Skeletal muscle satellite cell (primary cell): ENCODE measurements at regions not wholly inside any gene's neighbourhood (a gene's known extent, or its start where the extent isn't known, plus 50 kb on each side); places are given as distances from the start of the nearest gene placed in this dataset.

Experiments
- H3K27me3 ChIP-seq: 2 replicates; pipeline ENCODE4 v1.7.0; 2013; ENCODE audit warnings: low read length; ENCODE audit not compliant: control insufficient read depth, insufficient read depth
- H3K36me3 ChIP-seq: 2 replicates; pipeline ENCODE4 v1.7.0; 2013; ENCODE audit warnings: mild to moderate bottlenecking, control low read depth, low read length; ENCODE audit not compliant: insufficient read depth
- H3K4me1 ChIP-seq: 2 replicates; pipeline ENCODE4 v1.7.0; 2013; ENCODE audit warnings: low read length; ENCODE audit not compliant: control insufficient read depth, insufficient read depth
- H3K4me2 ChIP-seq: 2 replicates; pipeline ENCODE4 v1.7.0; 2013; ENCODE audit warnings: mild to moderate bottlenecking, low read length
- H3K4me3 ChIP-seq: 2 replicates; pipeline ENCODE4 v1.7.0; 2013; ENCODE audit warnings: low read length
- H3K9ac ChIP-seq: 2 replicates; pipeline ENCODE4 v1.7.0; 2013; ENCODE audit warnings: mild to moderate bottlenecking, low read depth, low read length, moderate library complexity
- H3K9me3 ChIP-seq: replicated peaks from 2 replicates; pipeline ENCODE4 v1.7.0; 2013; ENCODE audit warnings: mild to moderate bottlenecking, control low read depth, low read length

DNA sequence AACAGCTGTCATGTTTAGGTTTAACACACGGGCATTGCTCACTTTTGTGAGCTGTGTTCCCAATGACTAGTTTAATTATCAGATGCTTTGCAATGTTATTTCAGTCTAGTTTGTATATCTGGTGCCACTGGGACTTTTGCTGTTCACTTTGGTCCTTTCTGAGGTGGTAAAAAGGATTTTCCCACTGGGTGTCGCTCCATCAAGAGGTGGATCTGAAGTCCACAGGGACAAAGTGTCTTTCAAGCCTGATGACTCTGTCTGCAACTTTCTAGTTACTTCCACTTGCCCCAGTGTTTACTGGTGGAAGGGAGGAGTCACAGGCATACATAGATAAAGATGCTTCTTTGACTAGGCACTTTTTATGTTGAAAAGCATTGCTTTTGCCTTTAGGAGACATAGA is 242.2 kb downstream of the HGF start:
- no peaks in the 10 kb centered on the region for H3K27me3 ChIP-seq
- H3K9me3 ChIP-seq = no peaks in the 10 kb centered on the region
- H3K4me3 ChIP-seq = no peak overlapping the region
- H3K36me3 ChIP-seq = no peaks in the 10 kb centered on the region
- H3K4me2 ChIP-seq = no peak overlapping the region
- H3K4me1 ChIP-seq = no peaks in the 10 kb centered on the region
- no peak overlapping the region for H3K9ac ChIP-seq

DNA sequence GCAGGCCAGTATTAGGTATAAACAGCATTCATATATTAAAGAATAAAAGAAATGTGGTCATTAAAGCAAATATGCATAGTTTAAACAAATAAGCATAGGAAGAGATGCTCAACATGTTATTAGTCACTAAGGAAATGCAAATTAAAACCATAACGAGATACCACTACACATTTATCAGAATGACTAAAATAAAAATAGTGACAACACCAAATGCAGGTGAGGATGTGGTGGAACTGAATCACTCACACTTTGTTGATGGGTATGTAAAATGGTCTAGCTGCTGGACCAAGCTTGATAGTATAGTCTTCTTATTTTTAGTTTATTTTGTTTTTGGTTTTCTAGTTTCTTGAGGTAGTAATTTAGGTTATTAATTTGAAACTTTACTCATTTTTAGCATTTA is 242.9 kb downstream of the HGF start:
- no peaks in the 10 kb centered on the region for H3K4me1 ChIP-seq
- no peak overlapping the region for H3K9ac ChIP-seq
- no peak overlapping the region for H3K4me2 ChIP-seq
- H3K4me3 ChIP-seq = no peak overlapping the region
- H3K9me3 ChIP-seq = no peaks in the 10 kb centered on the region
- H3K36me3 ChIP-seq = no peaks in the 10 kb centered on the region
- no peaks in the 10 kb centered on the region for H3K27me3 ChIP-seq

DNA sequence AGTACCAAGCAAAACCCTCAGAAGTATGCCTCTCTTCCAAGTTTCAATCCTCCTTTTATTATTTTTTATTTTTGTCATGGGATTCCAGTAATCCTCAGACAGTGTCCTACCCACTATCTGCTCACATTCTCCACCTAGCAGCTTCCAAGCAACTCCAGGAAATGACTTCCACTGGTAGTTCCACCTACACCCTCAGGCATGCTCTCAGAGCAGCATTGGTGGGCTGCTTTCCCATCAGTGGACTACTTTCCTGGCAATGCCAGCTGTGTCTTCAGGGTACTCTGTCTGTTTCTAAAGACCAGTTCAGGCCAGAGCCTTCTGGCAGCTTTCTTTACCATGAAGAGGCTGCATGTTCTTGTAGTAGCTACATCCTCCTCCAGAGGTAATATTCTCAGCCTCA is 244.0 kb downstream of the HGF start:
- no peaks in the 10 kb centered on the region for H3K9me3 ChIP-seq
- no peaks in the 10 kb centered on the region for H3K36me3 ChIP-seq
- no peak overlapping the region for H3K4me2 ChIP-seq
- no peak overlapping the region for H3K9ac ChIP-seq
- no peak overlapping the region for H3K4me3 ChIP-seq
- no peaks in the 10 kb centered on the region for H3K4me1 ChIP-seq
- H3K27me3 ChIP-seq = no peaks in the 10 kb centered on the region

DNA sequence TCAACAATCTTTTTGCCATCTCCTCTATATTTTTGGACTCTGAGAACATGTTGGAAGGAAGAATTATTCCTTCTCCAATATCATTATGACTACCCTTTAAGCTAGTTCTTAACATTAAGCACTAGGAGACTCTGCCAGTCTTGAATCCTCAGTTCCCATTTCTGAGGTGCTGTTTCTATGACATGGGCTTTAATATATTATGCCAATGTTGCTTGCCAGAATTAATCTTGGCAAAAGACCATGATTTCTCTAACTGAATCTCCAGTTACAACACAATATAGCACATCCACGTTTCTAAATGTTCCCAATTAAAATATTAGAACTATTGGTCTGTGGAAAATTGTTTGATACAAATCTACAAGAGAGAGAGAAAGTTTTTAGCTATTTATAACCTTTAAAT is 250.0 kb downstream of the HGF start:
- no peaks in the 10 kb centered on the region for H3K36me3 ChIP-seq
- no peak overlapping the region for H3K4me2 ChIP-seq
- no peaks in the 10 kb centered on the region for H3K27me3 ChIP-seq
- H3K9ac ChIP-seq = no peak overlapping the region
- no peak overlapping the region for H3K4me3 ChIP-seq
- no peaks in the 10 kb centered on the region for H3K9me3 ChIP-seq
- peaks cover 8% of the 10 kb centered on the region for H3K4me1 ChIP-seq

DNA sequence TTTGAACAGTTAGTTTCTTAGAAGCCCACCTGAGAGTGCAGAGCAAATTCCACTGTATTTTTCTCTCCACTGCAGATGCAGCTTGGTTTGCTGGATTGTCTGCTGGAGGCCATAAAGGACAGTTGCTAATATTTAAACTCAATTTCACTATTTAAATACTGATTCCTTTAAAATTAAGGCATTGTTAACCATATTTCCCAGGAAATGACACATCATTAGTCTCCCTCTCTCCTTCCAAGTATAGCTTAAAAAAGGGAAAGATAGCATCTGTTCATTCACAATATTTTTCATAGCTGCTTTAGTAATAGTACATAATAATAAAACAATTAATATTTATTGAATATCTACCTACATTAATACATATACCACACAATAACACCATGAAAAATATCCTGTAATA is 252.9 kb downstream of the HGF start:
- Histone ChIP-seq H3K4me3 (no peak overlapping the region), H3K4me2 (no peak overlapping the region), H3K36me3 (no peaks in the 10 kb centered on the region), H3K9me3 (no peaks in the 10 kb centered on the region), H3K9ac (no peak overlapping the region), H3K4me1 (peaks cover 8% of the 10 kb centered on the region), H3K27me3 (no peaks in the 10 kb centered on the region)

DNA sequence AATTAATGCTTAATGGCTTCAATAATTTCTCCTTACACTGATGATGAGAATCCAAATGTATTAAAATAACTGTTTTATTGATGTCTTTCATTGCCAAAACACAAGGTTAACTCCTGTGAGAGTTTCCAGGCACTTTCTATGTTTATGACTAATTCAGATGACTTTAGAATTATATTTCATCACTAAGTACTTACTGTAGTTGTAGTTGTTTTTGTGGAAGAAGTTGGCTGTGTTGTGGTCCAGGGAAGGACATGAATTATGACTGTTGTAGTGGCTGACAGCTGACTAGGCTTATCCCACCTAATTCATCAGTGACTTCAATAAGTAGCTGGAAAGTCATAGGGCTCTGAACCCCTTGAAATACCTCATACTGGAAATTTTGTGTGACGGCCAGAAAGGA is 254.8 kb downstream of the HGF start:
- Histone ChIP-seq H3K4me1 (peaks cover 8% of the 10 kb centered on the region), H3K4me3 (no peak overlapping the region), H3K36me3 (no peaks in the 10 kb centered on the region), H3K9me3 (no peaks in the 10 kb centered on the region), H3K4me2 (no peak overlapping the region), H3K27me3 (no peaks in the 10 kb centered on the region), H3K9ac (no peak overlapping the region)

DNA sequence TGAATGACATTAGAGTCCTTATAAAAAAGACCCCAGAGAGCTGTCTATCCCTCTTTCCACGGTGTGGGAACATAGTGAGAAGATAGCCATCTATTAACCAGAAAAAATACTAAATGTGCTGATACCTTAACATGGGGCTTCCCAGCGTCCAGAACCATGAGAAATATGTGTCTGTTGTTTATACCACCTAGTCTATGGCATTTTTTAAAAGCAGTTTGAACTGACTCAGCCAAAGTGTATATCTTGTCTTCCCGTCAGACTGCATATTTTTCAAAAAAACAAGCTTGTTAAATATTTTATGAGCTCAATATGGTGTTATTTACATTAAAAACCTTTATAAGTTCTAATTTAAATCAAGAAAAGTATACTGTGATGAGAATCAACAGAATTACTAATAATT is 255.3 kb downstream of the HGF start:
- Histone ChIP-seq H3K4me3 (no peak overlapping the region), H3K4me2 (no peak overlapping the region), H3K36me3 (no peaks in the 10 kb centered on the region), H3K4me1 (peaks cover 8% of the 10 kb centered on the region), H3K27me3 (no peaks in the 10 kb centered on the region), H3K9ac (no peak overlapping the region), H3K9me3 (no peaks in the 10 kb centered on the region)

DNA sequence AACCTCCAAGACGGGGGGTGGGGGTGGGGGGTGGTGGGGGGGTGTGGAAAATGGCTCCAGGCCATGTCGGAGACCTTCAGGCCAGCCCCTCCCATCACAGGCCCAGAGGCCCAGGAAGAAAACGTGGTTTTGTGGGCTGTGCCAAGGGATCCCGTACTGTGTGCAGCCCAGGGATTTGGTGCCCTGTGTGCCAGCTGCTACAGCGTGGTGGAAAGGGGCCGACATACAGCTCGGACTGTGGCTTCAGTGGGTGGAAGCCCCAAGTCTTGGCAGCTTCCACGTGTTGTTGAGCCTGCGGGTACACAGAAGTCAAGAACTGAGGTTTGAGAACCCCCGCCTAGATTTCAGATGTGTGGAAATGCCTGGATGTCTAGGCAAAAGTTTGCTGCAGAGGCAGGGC is 259.7 kb downstream of the HGF start:
- no peak overlapping the region for H3K4me2 ChIP-seq
- no peaks in the 10 kb centered on the region for H3K9me3 ChIP-seq
- H3K27me3 ChIP-seq = no peaks in the 10 kb centered on the region
- H3K36me3 ChIP-seq = no peaks in the 10 kb centered on the region
- no peak overlapping the region for H3K4me3 ChIP-seq
- peaks cover 8% of the 10 kb centered on the region for H3K4me1 ChIP-seq
- no peak overlapping the region for H3K9ac ChIP-seq

DNA sequence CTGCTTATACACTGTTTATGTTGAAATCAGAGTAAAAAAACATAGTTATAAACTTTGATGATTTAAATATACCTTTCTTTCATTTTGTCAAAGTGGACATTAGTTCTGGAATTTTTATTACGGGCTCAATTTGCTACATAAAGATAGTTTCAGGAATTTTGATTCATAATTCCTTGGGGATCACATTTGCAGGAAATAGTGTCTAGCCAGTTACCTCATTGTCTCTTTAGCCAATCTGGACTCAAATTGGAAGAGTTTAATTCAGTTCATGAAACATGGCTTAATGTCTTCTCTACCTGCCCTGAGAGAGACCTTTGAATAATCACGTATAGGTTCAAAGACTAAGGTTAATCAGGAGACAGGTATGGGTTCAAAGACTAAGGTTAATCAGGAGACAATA is 262.6 kb downstream of the HGF start:
- Histone ChIP-seq H3K4me3 (no peak overlapping the region), H3K4me2 (no peak overlapping the region), H3K27me3 (no peaks in the 10 kb centered on the region), H3K9me3 (no peaks in the 10 kb centered on the region), H3K4me1 (peaks cover 8% of the 10 kb centered on the region), H3K36me3 (no peaks in the 10 kb centered on the region), H3K9ac (no peak overlapping the region)

DNA sequence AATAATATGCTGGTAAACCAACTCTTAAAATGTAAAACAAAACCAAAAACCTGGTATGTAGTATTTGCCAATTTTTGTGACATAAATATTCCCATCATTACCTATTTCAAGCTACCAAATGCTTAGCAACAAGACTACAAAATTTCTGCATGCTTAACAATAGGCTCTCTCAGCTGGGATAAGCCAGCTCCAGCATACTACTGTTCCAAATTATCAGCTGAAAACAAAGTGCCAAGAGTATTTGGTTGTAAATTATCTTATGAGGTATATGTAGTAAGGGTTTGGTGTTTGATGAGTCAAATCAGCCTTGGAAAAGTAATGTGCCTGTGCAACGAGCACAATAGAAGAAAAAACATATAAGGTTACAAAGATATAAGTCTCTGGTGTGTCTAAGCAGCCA is 263.2 kb downstream of the HGF start:
- H3K9ac ChIP-seq = no peak overlapping the region
- no peaks in the 10 kb centered on the region for H3K9me3 ChIP-seq
- no peaks in the 10 kb centered on the region for H3K27me3 ChIP-seq
- H3K4me2 ChIP-seq = no peak overlapping the region
- H3K4me1 ChIP-seq = peaks cover 8% of the 10 kb centered on the region
- no peak overlapping the region for H3K4me3 ChIP-seq
- no peaks in the 10 kb centered on the region for H3K36me3 ChIP-seq

DNA sequence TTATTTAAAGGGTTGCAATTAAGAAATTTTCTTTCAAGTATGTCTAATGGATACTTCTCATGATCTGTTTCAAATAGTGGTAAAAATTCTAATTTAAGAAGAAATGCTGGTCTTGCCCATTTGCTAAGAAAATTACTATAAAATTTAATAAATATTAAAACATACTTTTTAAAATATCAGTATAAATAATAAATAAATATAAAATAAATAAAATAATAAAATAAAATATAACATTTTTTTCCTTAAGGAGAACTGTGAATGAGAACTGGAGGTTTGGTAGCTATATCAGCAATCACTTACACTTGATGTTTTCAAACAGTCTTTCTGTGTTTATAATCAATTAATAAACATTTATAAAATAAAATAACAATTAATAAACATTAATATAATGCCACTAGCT is 266.1 kb downstream of the HGF start:
- Histone ChIP-seq H3K9me3 (no peaks in the 10 kb centered on the region), H3K4me3 (no peak overlapping the region), H3K4me1 (peaks cover 24% of the 10 kb centered on the region), H3K36me3 (no peaks in the 10 kb centered on the region), H3K4me2 (no peak overlapping the region), H3K27me3 (no peaks in the 10 kb centered on the region), H3K9ac (no peak overlapping the region)

DNA sequence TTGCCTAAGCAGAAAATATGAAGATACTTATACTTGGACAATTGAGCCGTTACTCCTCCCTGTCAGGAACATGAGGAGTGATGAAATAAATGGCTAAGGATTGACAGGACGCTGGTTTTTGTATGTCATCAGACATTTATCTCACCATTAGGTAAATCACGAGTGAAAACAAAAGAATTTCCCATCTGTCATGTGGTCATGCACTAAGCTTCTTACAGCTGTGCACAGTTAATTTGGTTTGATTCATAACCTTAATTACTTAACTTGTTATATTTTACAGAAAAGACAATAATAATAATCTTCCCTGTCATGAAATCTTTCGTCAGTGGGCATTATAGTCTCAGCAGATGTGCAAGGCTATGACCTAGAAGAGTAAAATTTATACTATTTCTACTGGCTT is 266.5 kb downstream of the HGF start:
- Histone ChIP-seq H3K9ac (no peak overlapping the region), H3K36me3 (no peaks in the 10 kb centered on the region), H3K4me3 (no peak overlapping the region), H3K4me2 (no peak overlapping the region), H3K4me1 (peaks cover 24% of the 10 kb centered on the region), H3K27me3 (no peaks in the 10 kb centered on the region), H3K9me3 (no peaks in the 10 kb centered on the region)

DNA sequence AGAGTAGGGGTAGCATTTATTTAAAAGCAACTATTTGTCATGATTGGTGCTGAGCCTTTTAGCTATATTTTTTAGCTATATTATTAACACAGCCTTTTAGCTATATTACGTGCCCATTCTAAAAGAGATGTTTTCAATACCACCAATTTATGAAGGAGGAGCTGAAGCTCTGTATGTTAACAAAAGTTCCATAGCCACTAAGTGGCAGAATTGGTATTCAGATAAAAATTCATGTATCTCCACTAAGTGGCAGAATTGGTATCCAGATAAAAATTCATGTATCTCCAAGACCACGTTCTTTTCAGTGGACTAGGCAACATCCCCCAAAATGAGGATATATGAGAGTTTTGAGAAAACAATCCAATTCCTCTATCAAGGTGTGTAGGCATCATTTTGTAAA is 268.6 kb downstream of the HGF start:
- no peaks in the 10 kb centered on the region for H3K9me3 ChIP-seq
- no peaks in the 10 kb centered on the region for H3K27me3 ChIP-seq
- H3K9ac ChIP-seq = peak overlapping the region; percentile 14
- no peaks in the 10 kb centered on the region for H3K36me3 ChIP-seq
- H3K4me3 ChIP-seq = no peak overlapping the region
- H3K4me2 ChIP-seq = no peak overlapping the region
- peaks cover 16% of the 10 kb centered on the region for H3K4me1 ChIP-seq
